GM19452 (cell line): ENCODE measurements at regions not wholly inside any gene's neighbourhood (a gene's known extent, or its start where the extent isn't known, plus 50 kb on each side); places are given as distances from the start of the nearest gene placed in this dataset.
"Not testable (repeated sequence)": the region's sequence is repeated elsewhere in the genome, so short reads cannot be mapped to it uniquely, and the experiment has no call there.

Experiments
- ATAC-seq: cut with Tn5 transposase; IDR thresholded peaks from one replicate; pipeline ENCODE4 v1.9.1; 2021; ENCODE audit not compliant: unreplicated experiment

- ATAC-seq, result not testable (repeated sequence)
These were observed 82.3 kb upstream of the PRDX6 start for GRCh38 chr1:173394813-173395212.

- no peak for ATAC-seq
These were observed 81.4 kb upstream of the PRDX6 start for GRCh38 chr1:173395762-173396161.

DNA sequence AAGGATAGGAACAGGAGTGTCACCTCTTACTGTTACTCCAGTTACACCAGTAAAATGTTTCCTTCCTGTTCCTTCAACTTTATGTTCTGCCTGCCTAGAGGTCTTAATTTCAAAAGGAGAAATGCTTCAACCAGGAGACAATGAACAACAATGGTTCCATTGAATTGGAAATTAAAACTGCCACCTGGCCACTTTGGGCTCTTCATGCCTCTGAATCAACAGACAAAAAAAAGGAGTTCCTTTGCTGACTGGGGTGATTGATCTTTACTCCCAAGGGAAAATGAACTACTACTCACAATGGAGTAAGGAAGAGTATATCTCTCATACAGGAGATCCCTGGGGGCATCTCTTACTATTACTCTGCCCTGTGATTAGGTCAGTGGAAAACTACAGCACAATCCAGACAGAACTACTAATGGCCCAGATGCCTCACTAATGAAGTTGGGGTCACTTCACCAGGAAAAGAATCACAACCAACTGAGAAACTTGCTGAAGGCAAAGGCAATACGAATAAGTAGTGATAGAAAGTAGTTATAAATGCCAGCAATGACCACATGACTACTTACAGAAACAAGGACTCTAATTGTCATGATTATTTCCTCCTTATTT lies 76.6 kb upstream of the PRDX6 start:
- ATAC-seq, result no peak

DNA sequence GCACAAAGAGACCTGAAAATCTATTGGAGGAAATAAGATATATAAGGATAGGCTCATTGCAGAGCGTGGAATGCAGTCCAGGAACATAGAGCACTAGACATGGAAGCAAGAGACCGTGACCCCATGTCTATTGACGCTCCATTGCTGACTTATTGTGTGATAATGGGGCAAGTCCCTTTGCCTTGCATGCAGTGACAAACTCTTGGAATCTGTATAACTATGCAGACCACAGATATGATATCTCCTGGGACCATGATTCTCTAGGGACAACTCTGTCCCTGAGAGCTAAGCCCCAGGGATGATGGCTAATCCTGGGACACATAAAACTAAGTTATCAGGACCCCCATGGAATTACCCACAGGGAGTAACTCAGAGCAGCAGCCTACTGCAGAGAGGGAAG lies 73.1 kb upstream of the PRDX6 start:
- ATAC-seq, result no peak

GRCh38 chr1:173405281-173405680 lies 71.9 kb upstream of the PRDX6 start:
- no peak for ATAC-seq

GRCh38 chr1:173405834-173406233 lies 71.3 kb upstream of the PRDX6 start:
- no peak for ATAC-seq

GRCh38 chr1:173406783-173407230 lies 70.3 kb upstream of the PRDX6 start:
- no peak for ATAC-seq

DNA sequence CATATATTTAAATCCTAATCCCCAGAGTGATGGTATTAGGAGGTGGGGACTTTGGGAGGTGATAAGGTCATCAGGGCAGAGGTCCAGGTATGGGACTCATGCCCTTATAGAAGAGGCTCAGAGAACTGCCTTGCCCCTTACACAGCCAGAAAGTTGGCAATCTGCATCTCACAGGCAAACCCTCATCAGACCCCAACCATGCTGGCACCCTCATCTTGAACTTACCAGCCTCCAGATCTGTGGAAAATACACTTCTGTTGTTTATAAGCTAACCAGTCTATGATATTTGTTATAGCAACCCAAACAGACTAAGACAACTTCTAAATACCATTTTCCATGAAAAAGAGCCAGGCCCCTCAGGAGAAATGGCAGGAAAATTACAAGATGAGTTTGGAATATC lies 69.3 kb upstream of the PRDX6 start:
- ATAC-seq, result no peak

- ATAC-seq, result no peak
These were observed 68.2 kb upstream of the PRDX6 start for GRCh38 chr1:173408886-173409285.

GRCh38 chr1:173409613-173410012 lies 67.5 kb upstream of the PRDX6 start:
- no peak for ATAC-seq

DNA sequence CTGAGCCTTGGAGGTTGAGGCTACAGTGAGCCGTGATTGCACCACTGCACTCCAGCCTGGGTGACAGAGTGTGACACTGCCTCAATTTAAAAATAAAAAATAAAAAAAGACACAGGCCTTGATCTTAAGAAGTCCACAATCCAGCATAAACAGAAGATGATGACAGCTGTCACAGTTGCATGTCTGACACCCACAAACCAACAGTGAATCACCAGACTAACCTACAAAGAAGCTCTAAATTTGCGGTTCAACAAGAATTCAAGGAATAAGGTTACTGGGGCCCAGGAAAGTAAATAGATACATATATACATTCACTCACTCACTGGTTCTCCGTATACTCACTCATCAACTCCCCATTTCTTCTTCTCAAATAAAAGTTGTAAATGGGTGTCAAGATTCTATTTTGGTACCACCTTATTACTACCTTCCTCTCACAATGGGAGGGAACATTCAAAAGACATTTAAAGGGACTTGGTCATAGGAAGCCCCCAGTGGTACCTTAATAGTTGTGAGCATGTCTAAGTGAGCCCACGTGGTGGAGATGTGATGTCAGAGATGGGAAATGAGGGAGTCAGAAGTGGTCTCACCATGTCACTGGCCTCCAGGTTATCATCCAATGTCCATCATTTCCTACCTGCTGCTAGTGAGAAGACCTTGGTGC lies 66.9 kb upstream of the PRDX6 start:
- ATAC-seq, result no peak

GRCh38 chr1:173410794-173411236 lies 66.3 kb upstream of the PRDX6 start:
- ATAC-seq, result peak; percentile 63

- ATAC-seq, result no peak
These were observed 65.0 kb upstream of the PRDX6 start for GRCh38 chr1:173411835-173412742.

DNA sequence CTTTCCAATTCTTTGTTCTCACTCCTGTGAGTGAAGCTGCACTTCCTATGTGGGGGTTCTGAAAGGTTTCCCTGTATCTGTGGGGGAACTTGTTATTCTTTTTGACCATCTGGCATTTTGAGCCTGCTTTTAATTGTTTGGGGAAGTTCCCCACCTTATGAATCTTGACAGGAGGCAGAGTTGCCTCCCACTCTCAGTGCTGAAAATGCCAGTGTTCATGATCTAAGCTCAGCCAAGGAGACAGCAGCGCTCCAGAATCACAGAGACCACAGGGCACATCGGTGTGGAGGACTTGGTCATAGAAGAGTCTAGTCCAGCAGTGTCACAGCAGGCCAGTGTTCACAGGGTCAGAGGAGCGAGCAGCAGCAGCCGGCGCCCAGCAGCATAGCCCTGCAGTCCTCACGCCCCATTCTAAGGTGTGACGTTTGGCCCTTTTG lies 63.8 kb upstream of the PRDX6 start:
- no peak for ATAC-seq

DNA sequence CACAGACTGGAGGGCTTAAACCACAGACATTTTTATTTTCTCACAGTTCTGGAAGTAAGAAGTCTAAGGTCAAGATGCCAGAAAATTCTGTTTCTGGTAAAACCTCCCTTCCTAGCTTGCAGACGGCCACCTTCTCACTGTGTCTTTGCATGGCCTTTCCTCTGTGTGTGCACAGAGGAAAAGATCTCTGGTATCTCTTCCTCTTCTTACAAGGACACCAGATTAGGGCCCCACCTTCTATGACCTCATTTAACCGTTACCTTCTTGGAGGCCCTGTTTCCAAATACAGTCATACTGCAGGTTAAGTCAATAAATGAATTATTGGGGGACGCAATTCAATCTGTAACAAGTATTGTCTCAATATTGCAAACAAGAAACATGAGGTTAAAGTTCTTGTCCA lies 63.0 kb upstream of the PRDX6 start:
- peak; percentile 32 for ATAC-seq

DNA sequence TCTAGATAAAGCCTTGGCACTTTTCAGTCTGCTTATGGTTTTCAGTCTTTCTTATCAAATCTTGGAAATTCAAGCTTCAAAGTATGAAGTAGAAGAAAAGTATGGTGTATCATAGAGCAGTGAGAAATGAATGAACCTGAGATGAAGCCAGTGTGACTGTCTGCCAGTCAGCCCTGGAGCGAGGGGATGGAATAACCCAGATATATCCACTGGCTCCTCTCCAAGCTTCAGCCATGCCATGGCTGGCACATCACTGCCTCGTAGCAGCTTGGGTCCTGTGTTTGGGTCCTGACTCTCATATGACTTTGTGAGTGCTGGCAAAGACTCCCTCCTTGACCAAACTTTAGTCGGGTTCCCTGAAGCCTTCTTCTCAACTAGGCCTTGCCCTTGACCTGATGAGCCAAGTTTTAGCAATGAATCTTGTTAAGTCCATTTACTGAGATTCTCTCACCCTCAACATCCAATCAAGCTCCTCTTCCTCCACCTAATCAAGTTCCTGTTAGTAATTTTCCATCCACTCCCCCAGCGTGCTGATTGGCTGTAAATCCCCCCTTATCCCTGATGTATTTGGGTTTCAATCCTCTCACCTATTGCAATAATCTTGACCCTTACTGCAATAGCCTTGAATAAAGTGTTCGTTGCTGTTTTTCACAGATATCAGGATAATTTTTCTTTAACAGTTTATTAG lies 62.5 kb upstream of the PRDX6 start:
- no peak for ATAC-seq

- ATAC-seq, result peak; percentile 27
These were observed 61.6 kb upstream of the PRDX6 start for GRCh38 chr1:173415490-173415889.

DNA sequence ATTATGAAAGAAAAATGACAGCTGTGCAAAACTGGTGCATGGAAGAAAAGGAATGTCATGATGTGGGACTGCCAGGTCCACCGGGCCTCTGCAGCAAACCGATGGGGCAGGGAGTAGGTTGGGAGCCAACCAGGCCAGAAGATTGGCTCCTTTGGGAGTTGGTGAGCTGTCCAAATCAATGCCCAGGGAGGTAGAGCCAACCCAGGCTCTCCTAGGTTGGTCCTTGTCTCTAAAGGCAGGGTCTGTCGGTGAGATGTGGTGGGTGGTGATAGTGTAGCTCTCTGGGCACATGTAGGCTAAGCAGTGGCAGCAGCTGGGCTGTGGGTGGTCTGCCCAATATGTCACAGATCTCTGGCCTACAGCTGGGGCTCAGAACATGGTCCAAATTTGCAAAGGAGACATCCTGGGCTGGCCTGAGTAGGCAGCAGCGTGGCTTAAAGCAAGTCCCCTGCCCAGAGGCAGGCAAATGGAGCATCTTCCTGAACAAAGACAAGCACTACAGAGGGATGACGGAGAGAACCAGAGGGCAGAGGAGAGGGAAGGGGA lies 61.2 kb upstream of the PRDX6 start:
- ATAC-seq, result no peak

GRCh38 chr1:173417563-173417962 lies 59.6 kb upstream of the PRDX6 start:
- ATAC-seq, result no peak

DNA sequence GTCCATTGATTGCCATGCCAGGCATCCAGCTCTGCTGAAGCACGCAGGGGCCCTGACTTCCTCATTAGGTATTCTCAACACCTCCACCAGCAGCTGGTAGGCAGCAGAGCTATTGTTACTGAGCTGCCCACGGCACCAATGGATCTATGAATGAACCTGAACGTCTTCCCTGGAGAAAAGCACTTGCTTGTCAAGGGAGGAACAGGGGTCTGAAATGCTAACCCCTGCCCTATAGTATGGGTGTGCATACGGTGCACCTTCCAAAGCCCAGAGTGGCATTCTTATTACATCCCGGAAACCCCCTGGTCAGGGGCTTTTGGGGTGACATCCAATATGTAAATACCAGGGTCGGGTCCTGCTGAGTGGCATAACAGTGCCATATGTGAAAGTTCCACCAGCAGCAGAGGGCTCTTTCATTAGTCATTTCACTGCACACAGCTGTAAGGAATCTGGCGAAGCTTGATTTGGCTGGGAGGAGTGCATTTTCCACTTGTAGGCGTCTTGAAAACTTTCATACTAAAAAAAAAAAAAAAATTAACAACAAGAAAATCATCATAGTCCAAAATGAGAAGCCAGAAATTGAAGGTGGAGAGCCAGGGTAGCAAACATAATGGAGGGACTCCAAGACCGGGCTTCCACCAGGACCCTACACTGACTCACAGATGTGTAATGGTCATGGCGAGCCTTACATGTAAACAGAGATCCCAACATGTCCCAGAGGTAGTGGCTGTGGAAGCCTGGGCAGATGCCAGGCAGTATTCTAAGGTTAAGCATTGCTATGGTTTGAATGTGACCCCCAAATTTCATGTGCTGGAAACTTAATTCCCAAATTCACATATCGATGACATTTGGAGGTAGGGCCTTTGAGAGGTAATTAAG lies 58.8 kb upstream of the PRDX6 start:
- ATAC-seq, result peak; percentile 36
